Peyer's patch (tissue), 4 donors: ENCODE measurements at regions not wholly inside any gene's neighbourhood (a gene's known extent, or its start where the extent isn't known, plus 50 kb on each side); places are given as distances from the start of the nearest gene placed in this dataset.

Experiments
- POLR2A ChIP-seq, 2 donors: fragments of 450-650 bp; IDR thresholded peaks; one replicate each; pipeline ENCODE4 v1.5.1; 2017; ENCODE audit warnings: antibody characterized with exemption in 2 of 2, mild to moderate bottlenecking in 2 of 2, moderate library complexity in 2 of 2
- TF ChIP-seq, protein P1 (sequence below), 6 experiments: fragments of 450-650 bp in 4 of 6; fragments of 200-600 bp in 2 of 6; sonication (generic) in 1 of 6; IDR thresholded peaks; one replicate each; pipeline ENCODE4 v1.5.1; 2017 to 2019; ENCODE audit warnings: antibody characterized with exemption in 6 of 6, mild to moderate bottlenecking in 3 of 6, moderate library complexity in 1 of 6

DNA sequence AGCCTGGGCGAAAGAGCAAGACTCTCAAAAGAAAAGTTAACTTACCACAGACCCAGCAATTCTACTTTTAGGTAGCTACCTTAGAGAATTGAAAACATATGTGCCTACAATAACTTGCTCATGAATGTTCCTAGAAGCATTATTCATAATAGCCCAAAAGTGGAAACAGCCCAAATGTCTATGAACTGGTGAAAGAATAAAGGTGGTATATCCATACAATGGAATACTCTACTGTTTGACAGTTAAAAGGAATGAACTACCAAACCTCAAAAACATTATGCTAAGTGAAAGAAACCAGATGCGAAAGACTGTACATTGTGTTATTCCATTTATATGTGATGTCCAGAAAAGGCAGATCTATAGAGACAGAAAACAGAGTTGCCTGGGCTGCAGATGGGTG lies 131.4 kb downstream of the UCHL1 start:
- TF ChIP-seq, protein P1, sequence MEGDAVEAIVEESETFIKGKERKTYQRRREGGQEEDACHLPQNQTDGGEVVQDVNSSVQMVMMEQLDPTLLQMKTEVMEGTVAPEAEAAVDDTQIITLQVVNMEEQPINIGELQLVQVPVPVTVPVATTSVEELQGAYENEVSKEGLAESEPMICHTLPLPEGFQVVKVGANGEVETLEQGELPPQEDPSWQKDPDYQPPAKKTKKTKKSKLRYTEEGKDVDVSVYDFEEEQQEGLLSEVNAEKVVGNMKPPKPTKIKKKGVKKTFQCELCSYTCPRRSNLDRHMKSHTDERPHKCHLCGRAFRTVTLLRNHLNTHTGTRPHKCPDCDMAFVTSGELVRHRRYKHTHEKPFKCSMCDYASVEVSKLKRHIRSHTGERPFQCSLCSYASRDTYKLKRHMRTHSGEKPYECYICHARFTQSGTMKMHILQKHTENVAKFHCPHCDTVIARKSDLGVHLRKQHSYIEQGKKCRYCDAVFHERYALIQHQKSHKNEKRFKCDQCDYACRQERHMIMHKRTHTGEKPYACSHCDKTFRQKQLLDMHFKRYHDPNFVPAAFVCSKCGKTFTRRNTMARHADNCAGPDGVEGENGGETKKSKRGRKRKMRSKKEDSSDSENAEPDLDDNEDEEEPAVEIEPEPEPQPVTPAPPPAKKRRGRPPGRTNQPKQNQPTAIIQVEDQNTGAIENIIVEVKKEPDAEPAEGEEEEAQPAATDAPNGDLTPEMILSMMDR (IDR thresholded peaks at IDR 0.05): no peak
- TF ChIP-seq POLR2A (IDR thresholded peaks at IDR 0.05): no peak
